H9 (cell line): ENCODE measurements at regions not wholly inside any gene's neighbourhood (a gene's known extent, or its start where the extent isn't known, plus 50 kb on each side); places are given as distances from the start of the nearest gene placed in this dataset.
A peak's percentile ranks its signal among the peaks of the same experiment; 100 is the strongest.

Source experiments
- DNase-seq: peaks from one replicate; pipeline ENCODE4 v3.0.0-alpha.2; 2017
- H2AFZ ChIP-seq: one replicate; pipeline ENCODE4 v1.6.1; 2013; ENCODE audit warnings: mild to moderate bottlenecking, low read length, control low read depth, moderate library complexity
- H2AK5ac ChIP-seq: 2 replicates; pipeline ENCODE4 v1.6.1; 2013; ENCODE audit warnings: low read length, control low read depth, mixed read lengths; ENCODE audit not compliant: insufficient read length
- H2BK120ac ChIP-seq: one replicate; pipeline ENCODE4 v1.6.1; 2013; ENCODE audit warnings: low read depth, mild to moderate bottlenecking, low read length, control low read depth, inconsistent platforms; ENCODE audit not compliant: poor library complexity, severe bottlenecking
- H2BK12ac ChIP-seq: 2 replicates; pipeline ENCODE4 v1.6.1; 2013; ENCODE audit warnings: low read length, control low read depth, mixed read lengths, low read depth; ENCODE audit not compliant: insufficient read length
- H2BK15ac ChIP-seq: 2 replicates; pipeline ENCODE4 v1.6.1; 2013; ENCODE audit warnings: low read depth, low read length, control low read depth
- H2BK20ac ChIP-seq: one replicate; pipeline ENCODE4 v1.6.1; 2013; ENCODE audit warnings: low read depth, mild to moderate bottlenecking, low read length, control low read depth, inconsistent platforms; ENCODE audit not compliant: poor library complexity, severe bottlenecking
- H2BK5ac ChIP-seq: 2 replicates; pipeline ENCODE4 v1.6.1; 2013; ENCODE audit warnings: low read length, control low read depth, mixed read lengths; ENCODE audit not compliant: insufficient read length
- H3K14ac ChIP-seq: 2 replicates; pipeline ENCODE4 v1.6.1; 2013; ENCODE audit warnings: low read length, control low read depth; ENCODE audit not compliant: insufficient read depth
- H3K18ac ChIP-seq: 2 replicates; pipeline ENCODE4 v1.6.1; 2013; ENCODE audit warnings: low read depth, mild to moderate bottlenecking, mixed read lengths, low read length, control low read depth; ENCODE audit not compliant: insufficient read length
- H3K23ac ChIP-seq: 2 replicates; pipeline ENCODE4 v1.6.1; 2013; ENCODE audit warnings: low read length, control low read depth, mixed read lengths, low read depth; ENCODE audit not compliant: insufficient read length
- H3K23me2 ChIP-seq: 2 replicates; pipeline ENCODE4 v1.6.1; 2013; ENCODE audit warnings: low read depth, mild to moderate bottlenecking, mixed read lengths, low read length, control low read depth; ENCODE audit not compliant: insufficient read length, poor library complexity, severe bottlenecking
- H3K27ac ChIP-seq: 2 replicates; pipeline ENCODE4 v1.5.1; 2013; ENCODE audit warnings: low read length, control low read depth, mixed read lengths, low read depth; ENCODE audit not compliant: insufficient read length
- H3K27me3 ChIP-seq: 2 replicates; pipeline ENCODE4 v1.6.1; 2013; ENCODE audit warnings: low read length, control low read depth, inconsistent platforms; ENCODE audit not compliant: insufficient read depth
- H3K4ac ChIP-seq: 2 replicates; pipeline ENCODE4 v1.6.1; 2013; ENCODE audit warnings: low read depth, mild to moderate bottlenecking, control low read depth, inconsistent platforms, low read length, moderate library complexity
- H3K4me1 ChIP-seq: 2 replicates; pipeline ENCODE4 v1.6.1; 2013; ENCODE audit warnings: low read length, control low read depth, inconsistent platforms; ENCODE audit not compliant: insufficient read depth
- H3K4me2 ChIP-seq: 2 replicates; pipeline ENCODE4 v1.6.1; 2013; ENCODE audit warnings: low read length, control low read depth, mixed read lengths; ENCODE audit not compliant: insufficient read length, insufficient read depth
- H3K56ac ChIP-seq: 2 replicates; pipeline ENCODE4 v1.6.1; 2013; ENCODE audit warnings: low read depth, mild to moderate bottlenecking, mixed read lengths, low read length, control low read depth; ENCODE audit not compliant: insufficient read length
- H3K79me1 ChIP-seq: 2 replicates; pipeline ENCODE4 v1.6.1; 2013; ENCODE audit warnings: low read depth, mild to moderate bottlenecking, moderate library complexity, low read length, control low read depth, inconsistent platforms; ENCODE audit not compliant: insufficient read depth, poor library complexity, severe bottlenecking
- H3K79me2 ChIP-seq: 2 replicates; pipeline ENCODE4 v1.6.1; 2013; ENCODE audit warnings: low read length, control low read depth, inconsistent platforms; ENCODE audit not compliant: insufficient read depth
- H3K9ac ChIP-seq: 2 replicates; pipeline ENCODE4 v1.6.1; 2013; ENCODE audit warnings: low read length, control low read depth, mixed read lengths; ENCODE audit not compliant: insufficient read length; ENCODE audit errors: extremely low read depth
- H3K9me3 ChIP-seq: one replicate; pipeline ENCODE4 v1.6.1; 2013; ENCODE audit warnings: low read depth, low read length, inconsistent platforms; ENCODE audit not compliant: control insufficient read depth
- H3T11ph ChIP-seq: one replicate; pipeline ENCODE4 v1.6.1; 2013; ENCODE audit warnings: mild to moderate bottlenecking, low read length, control low read depth, inconsistent platforms
- H4K20me1 ChIP-seq: one replicate; pipeline ENCODE4 v1.6.1; 2013; ENCODE audit not compliant: control insufficient read depth, insufficient read length, insufficient read depth
- H4K5ac ChIP-seq: 2 replicates; pipeline ENCODE4 v1.6.1; 2013; ENCODE audit warnings: low read depth, mild to moderate bottlenecking, mixed read lengths, low read length, control low read depth; ENCODE audit not compliant: insufficient read length
- H4K8ac ChIP-seq: replicated peaks from 2 replicates; pipeline ENCODE4 v1.6.1; 2013; ENCODE audit warnings: low read length, control low read depth, mixed read lengths, low read depth; ENCODE audit not compliant: insufficient read length
- H4K91ac ChIP-seq: 2 replicates; pipeline ENCODE4 v1.6.1; 2013; ENCODE audit warnings: low read depth, mild to moderate bottlenecking, moderate library complexity, mixed read lengths, low read length, control low read depth; ENCODE audit not compliant: insufficient read length
- H3K27ac Mint-ChIP-seq, 3 experiments: 2 replicates in 2 of 3; 3 replicates in 1 of 3; pipeline ENCODE4 v1.8.0; 2020 to 2021; ENCODE audit warnings: mixed read lengths in 3 of 3, mild to moderate bottlenecking in 1 of 3, moderate library complexity in 1 of 3
- H3K27me3 Mint-ChIP-seq: 2 replicates; pipeline ENCODE4 v1.8.0; 2021; ENCODE audit warnings: low read depth, mild to moderate bottlenecking, moderate library complexity, mixed read lengths
- H3K36me3 Mint-ChIP-seq, 3 experiments: 2 replicates in 2 of 3; 3 replicates in 1 of 3; pipeline ENCODE4 v1.8.0; 2020 to 2021; ENCODE audit warnings: low read depth in 3 of 3, mixed read lengths in 3 of 3; ENCODE audit not compliant: insufficient read depth in 1 of 3
- H3K4me1 Mint-ChIP-seq, 2 experiments: 2 replicates each; pipeline ENCODE4 v1.8.0; 2020; ENCODE audit warnings: mixed read lengths in 2 of 2
- H3K4me3 Mint-ChIP-seq, 2 experiments: 2 replicates in 1 of 2; 3 replicates in 1 of 2; pipeline ENCODE4 v1.8.0; 2020 to 2021; ENCODE audit warnings: mild to moderate bottlenecking in 2 of 2, mixed read lengths in 2 of 2, moderate library complexity in 1 of 2
- H3K9me3 Mint-ChIP-seq, 2 experiments: 2 replicates in 1 of 2; 3 replicates in 1 of 2; pipeline ENCODE4 v1.8.0; 2020; ENCODE audit warnings: mild to moderate bottlenecking in 2 of 2, mixed read lengths in 2 of 2, moderate library complexity in 1 of 2
- WGBS: extraction: QIAGEN DNeasy Blood & Tissue Kit; methylation state at CpG from one replicate; pipeline ENCODE4 v1.1.7; 2013; ENCODE audit warnings: missing lambda C conversion rate, low lambda C conversion rate, mixed read lengths; ENCODE audit not compliant: insufficient read length; ENCODE audit errors: extremely low coverage; 5-methylcytosine and 5-hydroxymethylcytosine counted together
- TF ChIP-seq, protein P1 (sequence below): fragments of 200-600 bp; sonication (generic); conservative IDR thresholded peaks from 3 replicates; pipeline ENCODE4 v1.8.0; 2021; ENCODE audit warnings: antibody characterized with exemption, mild to moderate bottlenecking

DNA sequence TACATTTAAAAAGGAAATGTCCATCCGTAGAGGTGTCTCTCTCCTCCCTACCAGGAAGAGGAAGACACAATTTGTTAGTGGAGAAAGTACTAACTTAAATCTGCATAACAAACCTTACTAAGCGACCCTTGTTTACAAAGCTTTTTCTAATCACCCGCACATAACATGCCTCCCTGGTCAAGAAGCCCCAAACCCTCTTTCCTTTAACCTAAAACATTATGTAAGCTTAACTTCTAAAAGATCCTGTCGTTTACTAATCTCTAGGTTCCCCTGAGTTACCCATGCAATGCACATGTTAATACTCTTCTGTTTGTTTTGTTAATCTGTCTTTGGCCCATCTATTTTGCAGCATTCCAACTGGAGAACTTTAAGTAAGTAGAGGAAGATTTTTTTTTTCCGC is 630.3 kb upstream of the NRXN1 start:
- no peak overlapping the region for H3K56ac ChIP-seq
- H3K4me2 ChIP-seq: no peak overlapping the region

More for the DNA sequence above, 630.3 kb upstream of the NRXN1 start:
- H3K36me3 Mint-ChIP-seq: peaks cover 4 to 12% (median 9%) of the 10 kb centered on the region in 3 experiments; a peak in 6 of 7 replicates
- Histone ChIP-seq H3K9ac (no peak overlapping the region), H2BK120ac (no peak overlapping the region), H3K79me2 (no peaks in the 10 kb centered on the region), H3K79me1 (no peaks in the 10 kb centered on the region), H4K91ac (no peak overlapping the region), H3K23me2 (no peaks in the 10 kb centered on the region), H3K14ac (no peak overlapping the region), H2BK20ac (no peak overlapping the region), H4K5ac (no peak overlapping the region), H3K27me3 (no peaks in the 10 kb centered on the region), H4K20me1 (no peaks in the 10 kb centered on the region), H3K4me1 (no peaks in the 10 kb centered on the region; the same call in 1 of the 2 replicates), H2BK5ac (no peak overlapping the region), H3K18ac (no peak overlapping the region), H2BK12ac (no peak overlapping the region), H3K4ac (no peak overlapping the region), H4K8ac (no peak overlapping the region), H3K27ac (no peak overlapping the region), H3T11ph (no peak overlapping the region), H2BK15ac (no peak overlapping the region), H3K23ac (no peak overlapping the region), H2AK5ac (no peak overlapping the region), H2AFZ (no peak overlapping the region), H3K9me3 (no peaks in the 10 kb centered on the region)
- DNase-seq: no peak
- H3K27me3 Mint-ChIP-seq: no peaks in the 10 kb centered on the region
- WGBS: no CpG with 5 or more reads among the region's 5 CpGs
- H3K27ac Mint-ChIP-seq: peak overlapping the region; percentile 11 to 79 (median 31); a peak in 4 of 7 replicates
- H3K4me3 Mint-ChIP-seq: no peak overlapping the region
- peaks cover 29 to 31% of the 10 kb centered on the region in 2 experiments for H3K4me1 Mint-ChIP-seq
- H3K9me3 Mint-ChIP-seq: peaks cover 6 to 9% of the 10 kb centered on the region in 2 experiments; a peak in 4 of 5 replicates
- TF ChIP-seq, protein P1, sequence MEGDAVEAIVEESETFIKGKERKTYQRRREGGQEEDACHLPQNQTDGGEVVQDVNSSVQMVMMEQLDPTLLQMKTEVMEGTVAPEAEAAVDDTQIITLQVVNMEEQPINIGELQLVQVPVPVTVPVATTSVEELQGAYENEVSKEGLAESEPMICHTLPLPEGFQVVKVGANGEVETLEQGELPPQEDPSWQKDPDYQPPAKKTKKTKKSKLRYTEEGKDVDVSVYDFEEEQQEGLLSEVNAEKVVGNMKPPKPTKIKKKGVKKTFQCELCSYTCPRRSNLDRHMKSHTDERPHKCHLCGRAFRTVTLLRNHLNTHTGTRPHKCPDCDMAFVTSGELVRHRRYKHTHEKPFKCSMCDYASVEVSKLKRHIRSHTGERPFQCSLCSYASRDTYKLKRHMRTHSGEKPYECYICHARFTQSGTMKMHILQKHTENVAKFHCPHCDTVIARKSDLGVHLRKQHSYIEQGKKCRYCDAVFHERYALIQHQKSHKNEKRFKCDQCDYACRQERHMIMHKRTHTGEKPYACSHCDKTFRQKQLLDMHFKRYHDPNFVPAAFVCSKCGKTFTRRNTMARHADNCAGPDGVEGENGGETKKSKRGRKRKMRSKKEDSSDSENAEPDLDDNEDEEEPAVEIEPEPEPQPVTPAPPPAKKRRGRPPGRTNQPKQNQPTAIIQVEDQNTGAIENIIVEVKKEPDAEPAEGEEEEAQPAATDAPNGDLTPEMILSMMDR: no peak
